ENCODE measurements at regions not wholly inside any gene's neighbourhood (a gene's known extent, or its start where the extent isn't known, plus 50 kb on each side); places are given as distances from the start of the nearest gene placed in this dataset.

DNA sequence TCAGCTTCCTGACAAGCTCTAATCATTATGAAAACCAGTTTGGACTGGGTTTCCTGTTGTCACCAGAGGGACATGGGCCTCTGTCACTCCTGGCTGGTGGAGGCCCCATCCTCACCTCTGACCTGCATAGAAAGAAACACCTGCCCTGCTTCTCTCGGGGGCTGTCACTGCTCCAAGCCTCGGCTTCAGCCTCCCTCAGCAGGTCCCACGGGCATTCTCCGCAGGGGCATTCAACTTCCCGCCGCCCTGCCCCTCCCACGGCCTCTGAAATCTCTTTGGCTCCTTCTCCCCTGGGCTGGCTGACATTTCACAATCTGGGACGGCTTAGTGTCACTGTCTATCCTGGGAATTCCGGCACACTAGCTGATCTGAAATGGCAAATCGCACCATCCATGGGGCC lies 257.9 kb downstream of the CTTN start:
- TF ChIP-seq, protein P1, sequence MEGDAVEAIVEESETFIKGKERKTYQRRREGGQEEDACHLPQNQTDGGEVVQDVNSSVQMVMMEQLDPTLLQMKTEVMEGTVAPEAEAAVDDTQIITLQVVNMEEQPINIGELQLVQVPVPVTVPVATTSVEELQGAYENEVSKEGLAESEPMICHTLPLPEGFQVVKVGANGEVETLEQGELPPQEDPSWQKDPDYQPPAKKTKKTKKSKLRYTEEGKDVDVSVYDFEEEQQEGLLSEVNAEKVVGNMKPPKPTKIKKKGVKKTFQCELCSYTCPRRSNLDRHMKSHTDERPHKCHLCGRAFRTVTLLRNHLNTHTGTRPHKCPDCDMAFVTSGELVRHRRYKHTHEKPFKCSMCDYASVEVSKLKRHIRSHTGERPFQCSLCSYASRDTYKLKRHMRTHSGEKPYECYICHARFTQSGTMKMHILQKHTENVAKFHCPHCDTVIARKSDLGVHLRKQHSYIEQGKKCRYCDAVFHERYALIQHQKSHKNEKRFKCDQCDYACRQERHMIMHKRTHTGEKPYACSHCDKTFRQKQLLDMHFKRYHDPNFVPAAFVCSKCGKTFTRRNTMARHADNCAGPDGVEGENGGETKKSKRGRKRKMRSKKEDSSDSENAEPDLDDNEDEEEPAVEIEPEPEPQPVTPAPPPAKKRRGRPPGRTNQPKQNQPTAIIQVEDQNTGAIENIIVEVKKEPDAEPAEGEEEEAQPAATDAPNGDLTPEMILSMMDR (IDR thresholded peaks at IDR 0.05; ENCODE audit: low read depth, low read length): no peak
- no peak for DNase-seq (ENCODE audit: low read depth in 2 of 2)
- no peak overlapping the region for H3K4me3 ChIP-seq (replicated peaks in 1 of 2; ENCODE audit: low read depth in 2 of 2, low read length in 2 of 2)

DNA sequence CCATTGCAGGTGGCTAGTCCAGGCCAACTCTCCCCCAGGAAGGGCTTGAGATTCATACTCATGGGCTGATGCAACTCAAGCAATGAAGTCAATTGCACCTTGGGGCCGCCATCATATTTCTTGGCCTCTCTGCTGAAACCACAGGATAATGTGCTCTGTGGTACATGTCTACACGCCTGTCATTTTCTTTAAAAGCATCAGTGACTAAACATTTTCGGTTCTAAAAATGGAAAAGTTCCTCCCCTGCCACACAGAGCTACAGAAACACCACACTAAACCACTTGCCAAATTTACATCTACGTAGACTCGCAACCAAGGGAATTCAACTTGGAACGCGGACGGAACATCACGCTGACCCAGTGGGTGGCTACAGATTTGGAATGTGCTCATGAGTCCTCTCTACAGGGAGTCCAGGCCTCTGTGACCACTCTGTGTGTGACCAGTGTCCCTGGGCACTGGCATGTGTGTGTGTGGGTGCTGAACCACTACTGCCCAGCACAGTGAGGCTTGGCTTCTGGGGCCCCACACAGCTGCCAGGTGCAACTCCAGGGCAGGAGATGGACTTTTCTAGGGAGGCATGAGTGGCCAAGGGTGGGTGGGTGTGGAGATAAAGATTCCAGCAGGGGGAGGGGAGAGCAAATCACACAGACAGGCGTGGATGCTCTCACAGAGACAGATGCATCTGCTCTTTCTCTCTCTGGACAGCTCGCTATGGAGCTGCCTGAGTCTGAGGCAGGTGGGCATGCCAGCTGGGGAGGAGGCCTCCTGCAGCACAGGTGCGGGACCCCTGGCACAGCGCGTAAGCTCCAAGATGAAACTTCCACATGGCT lies 261.9 kb downstream of the CTTN start:
- TF ChIP-seq, protein P1 (IDR thresholded peaks at IDR 0.05; ENCODE audit: low read depth, low read length): no peak
- H3K4me3 ChIP-seq (replicated peaks in 1 of 2; ENCODE audit: low read depth in 2 of 2, low read length in 2 of 2): no peak overlapping the region

DNA sequence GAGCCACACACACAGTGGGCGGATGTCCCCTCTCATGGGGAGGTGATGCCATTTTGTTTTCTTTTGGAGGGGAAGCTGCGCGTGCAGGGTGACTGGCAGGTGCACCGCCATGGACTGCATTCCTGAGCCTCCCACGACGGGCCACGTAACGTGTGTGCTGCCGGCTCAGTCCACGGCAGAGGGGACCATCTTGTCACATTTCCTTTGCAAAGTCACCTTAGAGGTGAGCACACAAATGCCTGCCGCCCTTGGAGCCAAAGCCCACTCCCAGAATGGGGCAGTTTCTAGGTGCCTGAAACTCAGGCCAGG lies 262.5 kb downstream of the CTTN start:
- TF ChIP-seq, protein P1 (IDR thresholded peaks at IDR 0.05; ENCODE audit: low read depth, low read length): no peak
- DNase-seq (ENCODE audit: low read depth in 2 of 2): no peak
- H3K4me3 ChIP-seq (replicated peaks in 1 of 2; ENCODE audit: low read depth in 2 of 2, low read length in 2 of 2): no peak overlapping the region

More for the DNA sequence above, 261.9 kb downstream of the CTTN start:
- no peak for DNase-seq (ENCODE audit: low read depth in 2 of 2)

DNA sequence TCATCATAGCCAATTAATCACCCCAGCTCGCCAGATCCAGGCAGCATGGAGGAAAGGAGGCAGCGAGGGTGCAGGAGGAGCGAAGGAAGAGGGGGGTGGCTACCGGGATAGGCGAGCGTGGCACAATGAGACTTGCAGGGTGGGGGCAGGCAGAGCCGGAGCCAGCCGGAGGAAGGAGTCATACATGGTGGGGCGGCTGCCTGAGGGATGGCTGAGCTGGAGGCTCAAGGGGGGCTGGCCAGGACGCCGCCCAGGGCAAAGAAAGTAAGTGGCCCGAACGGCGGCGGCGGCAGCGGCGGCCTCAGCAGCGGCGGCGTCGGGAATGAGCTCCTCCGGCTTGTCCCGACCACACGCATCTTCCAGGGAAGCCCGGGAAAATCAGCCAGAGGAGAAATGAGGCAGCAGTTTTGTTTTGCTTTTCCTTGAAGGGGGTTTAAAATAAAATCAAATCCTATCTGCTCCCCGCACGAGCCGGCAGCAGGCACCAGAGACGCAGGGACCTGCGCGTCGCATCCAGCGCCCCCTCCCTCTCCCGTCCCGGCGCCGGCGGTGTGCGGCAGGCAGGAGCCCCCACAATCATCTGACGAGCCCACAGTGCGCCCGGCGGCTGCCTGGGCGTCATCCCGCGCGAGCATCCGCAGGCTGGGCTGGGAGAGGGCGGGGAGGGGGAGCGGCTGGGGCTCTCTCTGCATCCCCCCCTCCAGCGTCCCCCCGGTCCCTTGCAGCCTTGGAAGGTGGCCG lies 263.6 kb downstream of the CTTN start:
- peak; percentile 6 to 28 for DNase-seq (ENCODE audit: low read depth in 2 of 2)
- TF ChIP-seq, protein P1 (IDR thresholded peaks at IDR 0.05; ENCODE audit: low read depth, low read length): no peak
- peak overlapping the region in 1 of 2 donors; percentile 28 for H3K4me3 ChIP-seq (replicated peaks in 1 of 2; ENCODE audit: low read depth in 2 of 2, low read length in 2 of 2)

DNA sequence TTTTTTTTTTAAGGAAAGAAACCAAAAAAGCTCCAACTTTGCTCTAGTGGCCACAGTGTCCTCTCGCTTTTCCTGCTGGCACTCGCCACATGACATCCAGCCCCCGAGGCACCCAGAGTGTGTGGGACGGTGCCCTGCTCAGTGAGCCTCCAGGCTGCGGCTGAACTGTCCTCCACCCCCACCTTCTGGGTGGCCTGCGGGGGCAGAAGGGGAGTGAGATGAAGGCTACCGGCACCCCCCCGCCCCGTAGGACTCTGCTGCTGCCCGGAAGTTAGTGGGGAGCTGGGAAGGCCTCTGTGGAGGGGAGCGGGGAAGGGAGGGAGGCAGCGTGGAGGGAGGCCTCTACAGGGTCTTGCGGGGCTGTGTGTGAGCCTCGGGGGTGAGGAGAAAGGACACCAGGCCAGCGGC lies 264.4 kb downstream of the CTTN start:
- TF ChIP-seq, protein P1 (IDR thresholded peaks at IDR 0.05; ENCODE audit: low read depth, low read length): no peak
- DNase-seq (ENCODE audit: low read depth in 2 of 2): no peak
- no peak overlapping the region for H3K4me3 ChIP-seq (replicated peaks in 1 of 2; ENCODE audit: low read depth in 2 of 2, low read length in 2 of 2)

DNA sequence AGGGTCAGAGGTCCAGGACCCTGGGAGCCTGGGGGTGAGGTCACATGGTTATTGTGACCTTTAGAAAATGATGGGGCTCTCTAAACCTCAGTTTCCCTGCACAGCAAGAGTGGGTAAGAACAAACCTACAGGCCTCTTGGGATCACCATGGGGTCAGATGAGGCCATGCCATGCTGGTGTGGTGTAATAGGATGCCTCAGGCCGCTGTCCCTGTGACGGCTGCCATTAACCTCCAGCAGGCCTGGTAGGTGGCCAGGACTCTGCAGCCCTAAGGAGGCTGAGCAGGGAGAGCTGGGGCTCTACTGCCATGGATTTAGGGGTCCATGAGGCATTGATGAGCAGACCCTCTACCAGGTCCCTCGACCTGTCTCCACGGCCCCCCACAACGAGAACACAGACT lies 265.5 kb downstream of the CTTN start:
- H3K4me3 ChIP-seq (replicated peaks in 1 of 2; ENCODE audit: low read depth in 2 of 2, low read length in 2 of 2): no peak overlapping the region
- no peak for DNase-seq (ENCODE audit: low read depth in 2 of 2)
- TF ChIP-seq, protein P1 (IDR thresholded peaks at IDR 0.05; ENCODE audit: low read depth, low read length): no peak

Data from cardiac fibroblast (primary cell).